BE2C (cell line): ENCODE measurements at regions not wholly inside any gene's neighbourhood (a gene's known extent, or its start where the extent isn't known, plus 50 kb on each side); places are given as distances from the start of the nearest gene placed in this dataset.

ENCODE experiments used
- DNase-seq: peaks from one replicate; pipeline ENCODE4 v3.0.0-alpha.2; 2020
- H3K27me3 ChIP-seq: fragments of 250-450 bp; sonication (Bioruptor Pico); 2 replicates; pipeline ENCODE4 v1.5.1; 2020; ENCODE audit warnings: mild to moderate bottlenecking
- H3K36me3 ChIP-seq: fragments of 250-450 bp; sonication (Bioruptor Pico); 2 replicates; pipeline ENCODE4 v1.5.1; 2020; ENCODE audit warnings: mild to moderate bottlenecking
- H3K4me1 ChIP-seq: fragments of 250-450 bp; sonication (Bioruptor Pico); 2 replicates; pipeline ENCODE4 v1.5.1; 2020
- H3K4me3 ChIP-seq: 2 replicates; pipeline ENCODE4 v1.5.1; 2011; ENCODE audit warnings: low read depth, low read length
- H3K9me3 ChIP-seq: fragments of 250-450 bp; sonication (Bioruptor Pico); 2 replicates; pipeline ENCODE4 v1.5.1; 2020
- TF ChIP-seq, protein P1 (sequence below): IDR thresholded peaks from 2 replicates; pipeline ENCODE4 v1.5.1; 2012; ENCODE audit warnings: mild to moderate bottlenecking, low read depth, low read length

DNA sequence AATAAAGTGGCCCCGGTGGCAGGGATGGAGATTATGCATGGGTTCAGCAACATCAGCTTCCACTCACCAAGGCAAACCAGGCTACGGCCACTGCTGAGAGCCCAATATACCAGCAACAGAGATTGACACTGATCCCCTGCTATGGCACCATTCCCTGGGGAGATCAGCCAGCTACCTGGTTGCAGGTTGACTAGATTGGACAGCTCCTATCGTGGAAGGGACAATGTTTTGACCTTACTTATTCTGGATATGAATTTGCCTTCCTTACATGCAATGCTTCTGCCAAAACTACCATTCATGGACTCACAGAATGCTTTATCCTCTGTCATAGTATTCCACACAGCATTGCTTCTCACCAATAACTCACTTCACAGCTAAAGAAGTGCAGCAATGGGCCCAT lies 174.8 kb upstream of the TNFAIP3 start:
- no peaks in the 10 kb centered on the region for H3K4me1 ChIP-seq
- no peak for DNase-seq
- H3K4me3 ChIP-seq: no peak overlapping the region
- H3K9me3 ChIP-seq: no peaks in the 10 kb centered on the region; the same call in 1 of the 2 replicates
- H3K27me3 ChIP-seq: no peaks in the 10 kb centered on the region
- no peaks in the 10 kb centered on the region for H3K36me3 ChIP-seq
- TF ChIP-seq, protein P1, sequence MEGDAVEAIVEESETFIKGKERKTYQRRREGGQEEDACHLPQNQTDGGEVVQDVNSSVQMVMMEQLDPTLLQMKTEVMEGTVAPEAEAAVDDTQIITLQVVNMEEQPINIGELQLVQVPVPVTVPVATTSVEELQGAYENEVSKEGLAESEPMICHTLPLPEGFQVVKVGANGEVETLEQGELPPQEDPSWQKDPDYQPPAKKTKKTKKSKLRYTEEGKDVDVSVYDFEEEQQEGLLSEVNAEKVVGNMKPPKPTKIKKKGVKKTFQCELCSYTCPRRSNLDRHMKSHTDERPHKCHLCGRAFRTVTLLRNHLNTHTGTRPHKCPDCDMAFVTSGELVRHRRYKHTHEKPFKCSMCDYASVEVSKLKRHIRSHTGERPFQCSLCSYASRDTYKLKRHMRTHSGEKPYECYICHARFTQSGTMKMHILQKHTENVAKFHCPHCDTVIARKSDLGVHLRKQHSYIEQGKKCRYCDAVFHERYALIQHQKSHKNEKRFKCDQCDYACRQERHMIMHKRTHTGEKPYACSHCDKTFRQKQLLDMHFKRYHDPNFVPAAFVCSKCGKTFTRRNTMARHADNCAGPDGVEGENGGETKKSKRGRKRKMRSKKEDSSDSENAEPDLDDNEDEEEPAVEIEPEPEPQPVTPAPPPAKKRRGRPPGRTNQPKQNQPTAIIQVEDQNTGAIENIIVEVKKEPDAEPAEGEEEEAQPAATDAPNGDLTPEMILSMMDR: no peak

- no peaks in the 10 kb centered on the region; the same call in 1 of the 2 replicates for H3K9me3 ChIP-seq
- no peak for DNase-seq
- TF ChIP-seq, protein P1: no peak
Observed at GRCh38 chr6:137692806-137693205, 174.3 kb upstream of the TNFAIP3 start.

GRCh38 chr6:137693711-137694110 lies 173.3 kb upstream of the TNFAIP3 start:
- TF ChIP-seq, protein P1: no peak
- no peak overlapping the region for H3K4me3 ChIP-seq
- no peaks in the 10 kb centered on the region for H3K4me1 ChIP-seq
- no peaks in the 10 kb centered on the region for H3K27me3 ChIP-seq
- H3K36me3 ChIP-seq: no peaks in the 10 kb centered on the region
- DNase-seq: no peak
- no peaks in the 10 kb centered on the region; the same call in 1 of the 2 replicates for H3K9me3 ChIP-seq

More at GRCh38 chr6:137692806-137693205, 174.3 kb upstream of the TNFAIP3 start:
- no peaks in the 10 kb centered on the region for H3K27me3 ChIP-seq
- no peaks in the 10 kb centered on the region for H3K36me3 ChIP-seq
- no peak overlapping the region for H3K4me3 ChIP-seq
- no peaks in the 10 kb centered on the region for H3K4me1 ChIP-seq

DNA sequence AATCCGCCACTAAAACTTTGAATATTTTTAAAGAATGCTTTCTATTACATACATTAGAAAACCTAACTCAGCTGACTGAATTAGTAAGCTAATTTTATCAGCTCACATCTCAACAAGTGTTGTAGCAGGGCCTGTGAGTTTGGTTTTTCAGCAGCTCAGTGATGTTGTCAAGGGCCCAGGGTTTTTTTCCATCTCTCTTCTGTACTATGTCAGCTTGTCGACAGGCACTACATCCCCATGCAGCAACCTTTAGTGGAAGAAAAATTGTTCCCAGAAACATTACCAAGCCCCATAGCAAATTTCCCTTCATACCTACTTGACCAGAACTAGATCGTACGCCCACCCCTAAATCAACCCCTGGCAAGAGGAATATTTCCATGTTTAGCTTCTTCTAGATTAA lies 170.3 kb upstream of the TNFAIP3 start:
- Histone ChIP-seq H3K36me3 (no peaks in the 10 kb centered on the region), H3K9me3 (no peaks in the 10 kb centered on the region), H3K4me3 (no peak overlapping the region), H3K4me1 (no peaks in the 10 kb centered on the region), H3K27me3 (peaks cover 2% of the 10 kb centered on the region; the same call in 1 of the 2 replicates)
- no peak for DNase-seq
- TF ChIP-seq, protein P1: no peak

- Histone ChIP-seq H3K27me3 (peaks cover 3% of the 10 kb centered on the region; the same call in 1 of the 2 replicates), H3K4me3 (no peak overlapping the region), H3K36me3 (no peaks in the 10 kb centered on the region), H3K4me1 (no peaks in the 10 kb centered on the region), H3K9me3 (no peaks in the 10 kb centered on the region)
- no peak for DNase-seq
- TF ChIP-seq, protein P1: no peak
Observed at GRCh38 chr6:137697267-137697938, 169.7 kb upstream of the TNFAIP3 start.

DNA sequence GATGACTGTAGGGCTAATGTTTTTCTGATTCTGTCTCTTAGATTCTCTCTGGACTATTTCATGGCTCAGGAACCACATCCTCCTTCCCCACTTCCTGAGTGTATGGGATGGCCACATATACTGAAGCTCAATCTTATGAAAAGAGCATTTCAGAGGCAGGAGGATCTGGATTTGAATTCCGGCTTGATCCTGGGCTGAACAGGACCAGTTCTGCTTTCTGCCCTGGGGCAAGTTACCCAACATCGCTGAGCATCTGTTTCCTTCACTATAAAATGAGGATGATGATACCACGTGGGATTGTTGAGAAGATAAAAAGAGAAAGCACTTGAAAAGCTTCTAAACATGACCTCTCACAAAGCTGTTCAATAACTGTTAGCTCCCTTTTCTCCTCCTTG lies 168.4 kb upstream of the TNFAIP3 start:
- TF ChIP-seq, protein P1: no peak
- Histone ChIP-seq H3K4me1 (no peaks in the 10 kb centered on the region), H3K9me3 (no peaks in the 10 kb centered on the region), H3K36me3 (no peaks in the 10 kb centered on the region), H3K4me3 (no peak overlapping the region), H3K27me3 (peaks cover 3% of the 10 kb centered on the region; the same call in 1 of the 2 replicates)
- no peak for DNase-seq
